Urinary bladder (tissue), 3 donors: ENCODE measurements at regions not wholly inside any gene's neighbourhood (a gene's known extent, or its start where the extent isn't known, plus 50 kb on each side); places are given as distances from the start of the nearest gene placed in this dataset.
"Not testable (repeated sequence)": the region's sequence is repeated elsewhere in the genome, so short reads cannot be mapped to it uniquely, and the experiment has no call there.

Source experiments
- DNase-seq: peaks from one replicate; pipeline ENCODE4 v3.0.0-alpha.2; 2015; ENCODE audit errors: extremely low spot score
- H3K27ac ChIP-seq: one replicate; pipeline ENCODE4 v1.5.1; 2013; ENCODE audit warnings: low read depth, mild to moderate bottlenecking, moderate library complexity
- H3K36me3 ChIP-seq: one replicate; pipeline ENCODE4 v1.6.1; 2013; ENCODE audit warnings: mild to moderate bottlenecking, moderate library complexity; ENCODE audit not compliant: insufficient read depth
- H3K4me1 ChIP-seq: one replicate; pipeline ENCODE4 v1.6.1; 2013; ENCODE audit warnings: mild to moderate bottlenecking, moderate library complexity; ENCODE audit not compliant: insufficient read depth
- H3K4me3 ChIP-seq: one replicate; pipeline ENCODE4 v1.5.1; 2013; ENCODE audit warnings: low read depth, low read length
- WGBS: extraction: QIAGEN DNeasy Blood & Tissue Kit; methylation state at CpG from one replicate; pipeline ENCODE4 v1.1.7; 2013; 5-methylcytosine and 5-hydroxymethylcytosine counted together
- donor health status: healthy with polysubstance abuse.
- donor health status: healthy.

- no peak overlapping the region for H3K4me3 ChIP-seq
These were observed 827.6 kb downstream of the C12orf50 start for GRCh38 chr12:87201598-87201997.

GRCh38 chr12:87200289-87200979, 828.8 kb downstream of the C12orf50 start:
- no peaks in the 10 kb centered on the region for H3K36me3 ChIP-seq
- no peaks in the 10 kb centered on the region for H3K4me1 ChIP-seq
- H3K4me3 ChIP-seq = no peak overlapping the region
- 72% methylated on average over 1 of the region's 1 CpG for WGBS
- DNase-seq = no peak
- H3K27ac ChIP-seq = no peak overlapping the region

More at GRCh38 chr12:87201598-87201997, 827.6 kb downstream of the C12orf50 start:
- no peak for DNase-seq
- Histone ChIP-seq H3K4me1 (no peaks in the 10 kb centered on the region), H3K27ac (no peak overlapping the region), H3K36me3 (no peaks in the 10 kb centered on the region)

- Histone ChIP-seq H3K36me3 (no peaks in the 10 kb centered on the region), H3K4me3 (no peak overlapping the region), H3K4me1 (no peaks in the 10 kb centered on the region), H3K27ac (no peak overlapping the region)
- whole genome bisulfite sequencing = 91% methylated on average over 1 of the region's 1 CpG
- no peak for DNase-seq
These were observed 831.0 kb downstream of the C12orf50 start for GRCh38 chr12:87198181-87198580.

GRCh38 chr12:87196321-87196720, 832.9 kb downstream of the C12orf50 start:
- WGBS = 45% methylated on average over 2 of the region's 2 CpGs
- Histone ChIP-seq H3K4me3 (no peak overlapping the region), H3K4me1 (no peaks in the 10 kb centered on the region), H3K36me3 (no peaks in the 10 kb centered on the region), H3K27ac (no peak overlapping the region)
- DNase-seq = no peak

- not testable (repeated sequence) for H3K4me1 ChIP-seq, H3K36me3 ChIP-seq, DNase-seq, H3K27ac ChIP-seq, H3K4me3 ChIP-seq
These were observed 834.8 kb downstream of the C12orf50 start for GRCh38 chr12:87194389-87194788.

- H3K4me1 ChIP-seq = no peaks in the 10 kb centered on the region
- H3K36me3 ChIP-seq = no peaks in the 10 kb centered on the region
- H3K27ac ChIP-seq = no peak overlapping the region
- no peak overlapping the region for H3K4me3 ChIP-seq
- no peak for DNase-seq
- 88% methylated on average over 5 of the region's 5 CpGs for WGBS
These were observed 843.8 kb downstream of the C12orf50 start for GRCh38 chr12:87185367-87185766.

- 89% methylated on average over 5 of the region's 5 CpGs for WGBS
- no peak overlapping the region for H3K27ac ChIP-seq
- no peak overlapping the region for H3K4me3 ChIP-seq
- no peaks in the 10 kb centered on the region for H3K4me1 ChIP-seq
- H3K36me3 ChIP-seq = no peaks in the 10 kb centered on the region
- no peak for DNase-seq
These were observed 846.4 kb downstream of the C12orf50 start for GRCh38 chr12:87182696-87183233.

DNA sequence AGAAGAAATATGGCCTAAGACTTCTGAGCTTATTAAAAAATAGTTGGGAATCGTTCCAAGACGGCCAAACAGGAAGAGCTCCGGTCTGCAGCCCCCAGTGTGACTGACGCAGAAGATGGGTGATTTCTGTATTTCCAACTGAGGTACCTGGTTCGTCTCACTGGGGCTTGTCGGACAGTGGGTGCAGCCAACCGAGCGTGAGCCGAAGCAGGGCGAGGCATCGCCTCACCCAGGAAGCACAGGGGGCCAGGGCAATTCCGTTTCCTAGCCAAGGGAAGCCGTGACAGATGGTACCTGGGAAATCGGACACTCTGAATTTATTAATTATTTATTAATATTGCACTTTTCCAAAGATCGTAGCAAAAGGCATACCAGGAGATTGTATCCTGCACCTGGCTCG, 857.8 kb downstream of the C12orf50 start:
- WGBS = 96% methylated on average over 16 of the region's 16 CpGs
- Histone ChIP-seq H3K4me3 (no peak overlapping the region), H3K27ac (no peak overlapping the region), H3K36me3 (no peaks in the 10 kb centered on the region), H3K4me1 (no peaks in the 10 kb centered on the region)
- DNase-seq = no peak

DNA sequence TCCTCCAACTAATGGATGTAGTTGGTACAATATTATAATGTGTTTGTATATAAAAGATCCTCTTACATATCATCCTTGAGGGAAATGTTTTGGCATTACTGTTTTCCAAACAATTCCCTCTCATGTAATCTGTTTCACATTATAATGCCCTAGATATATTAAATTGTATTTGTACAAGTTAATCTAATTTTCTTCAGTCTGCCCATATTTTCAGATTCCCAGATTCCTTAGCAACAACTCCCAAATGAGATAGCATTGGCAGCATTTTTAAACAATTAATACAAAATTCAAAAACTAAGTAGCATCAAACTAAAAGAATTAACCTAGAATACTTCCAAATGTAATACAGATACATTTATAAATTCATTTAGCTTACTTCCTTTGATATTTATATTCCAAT, 860.2 kb downstream of the C12orf50 start:
- no peak overlapping the region for H3K4me3 ChIP-seq
- no peaks in the 10 kb centered on the region for H3K36me3 ChIP-seq
- no peak for DNase-seq
- no peak overlapping the region for H3K27ac ChIP-seq
- no peaks in the 10 kb centered on the region for H3K4me1 ChIP-seq

- DNase-seq = no peak
- Histone ChIP-seq H3K4me1 (no peaks in the 10 kb centered on the region), H3K27ac (no peak overlapping the region), H3K36me3 (no peaks in the 10 kb centered on the region), H3K4me3 (no peak overlapping the region)
- WGBS = 93% methylated on average over 3 of the region's 3 CpGs
These were observed 863.3 kb downstream of the C12orf50 start for GRCh38 chr12:87165733-87166375.

DNA sequence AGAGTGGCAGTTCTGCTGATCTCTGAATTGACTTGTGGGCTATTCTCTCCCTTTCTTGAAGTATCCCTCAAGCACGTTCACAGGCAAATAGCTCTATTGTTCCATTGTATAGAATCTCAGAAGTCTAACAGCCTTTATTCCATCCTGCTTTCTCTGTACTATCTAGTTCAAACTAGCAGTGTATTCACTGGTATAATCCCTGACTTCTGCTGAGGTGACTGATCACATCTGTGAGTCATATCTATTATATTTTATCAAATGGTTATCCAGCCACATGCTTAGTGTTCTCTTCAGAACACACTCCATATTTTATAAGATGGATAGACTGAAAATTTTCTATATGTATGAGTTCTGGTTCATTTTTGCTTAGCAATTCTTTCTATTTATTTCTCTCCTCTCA, 866.1 kb downstream of the C12orf50 start:
- WGBS = 73% methylated on average over 1 of the region's 1 CpG
- no peak for DNase-seq
- Histone ChIP-seq H3K36me3 (no peaks in the 10 kb centered on the region), H3K4me3 (no peak overlapping the region), H3K4me1 (no peaks in the 10 kb centered on the region), H3K27ac (no peak overlapping the region)

DNA sequence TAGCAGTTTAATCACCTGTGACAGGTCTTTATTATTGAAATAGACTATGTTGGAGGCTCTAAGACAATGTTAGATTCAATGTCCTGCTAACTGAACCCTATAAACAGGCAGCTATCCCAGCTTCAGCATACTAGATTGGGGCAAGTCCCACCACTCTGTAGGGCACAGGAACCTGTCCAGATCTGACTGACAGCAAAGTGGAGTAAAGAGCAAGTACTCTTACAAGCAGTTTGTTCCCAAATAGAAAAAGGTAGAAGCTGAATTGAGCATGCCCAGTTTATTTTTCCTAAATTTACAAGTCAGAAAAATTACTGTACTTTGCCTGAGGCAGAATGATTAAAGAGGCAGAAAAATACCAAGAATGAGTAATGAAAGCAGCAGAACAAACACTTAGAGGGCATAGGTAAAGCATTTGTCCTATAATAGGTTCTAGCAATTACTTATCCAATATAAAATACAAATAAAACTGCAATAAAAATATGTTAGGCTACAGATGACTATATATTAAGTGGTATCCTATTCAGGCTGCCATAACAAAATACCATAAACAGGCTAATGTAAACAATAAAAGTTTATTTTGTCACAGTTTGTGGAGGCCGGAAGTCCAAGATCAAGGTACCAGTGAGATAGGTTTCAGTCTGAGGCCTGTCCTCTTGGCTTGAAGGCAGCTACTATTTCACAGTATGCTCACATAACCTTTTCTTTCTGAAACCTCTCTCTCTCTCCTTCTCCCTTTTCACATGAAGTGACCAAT, 868.2 kb downstream of the C12orf50 start:
- Histone ChIP-seq H3K36me3 (no peaks in the 10 kb centered on the region), H3K27ac (no peak overlapping the region), H3K4me3 (no peak overlapping the region), H3K4me1 (no peaks in the 10 kb centered on the region)
- 75% methylated on average over 1 of the region's 1 CpG for WGBS
- no peak for DNase-seq

- no peak overlapping the region for H3K4me3 ChIP-seq
- H3K4me1 ChIP-seq = no peaks in the 10 kb centered on the region
- no peaks in the 10 kb centered on the region for H3K36me3 ChIP-seq
- no peak overlapping the region for H3K27ac ChIP-seq
- WGBS = 69% methylated on average over 6 of the region's 6 CpGs
- DNase-seq = no peak
These were observed 871.4 kb downstream of the C12orf50 start for GRCh38 chr12:87157791-87158190.

DNA sequence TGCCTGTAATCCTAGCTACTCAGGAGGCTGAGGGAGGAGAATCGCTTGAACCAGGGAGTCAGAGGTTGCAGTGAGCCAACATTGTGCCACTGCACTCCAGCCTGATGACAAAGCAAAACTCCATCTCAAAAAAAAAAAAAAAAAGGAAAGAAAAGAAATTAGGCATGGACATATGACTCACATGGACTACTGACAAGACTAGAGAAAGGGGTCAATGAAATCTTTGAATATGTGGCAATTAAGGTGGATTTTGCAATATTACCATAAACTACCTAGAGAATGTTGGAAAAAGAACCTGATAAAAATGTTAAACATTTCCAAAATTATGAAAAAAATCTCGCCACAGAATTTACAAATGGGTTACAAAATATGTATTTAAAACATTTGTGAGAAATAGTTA, 873.6 kb downstream of the C12orf50 start:
- no peak for DNase-seq
- 90% methylated on average over 2 of the region's 2 CpGs for WGBS
- Histone ChIP-seq H3K27ac (no peak overlapping the region), H3K36me3 (no peaks in the 10 kb centered on the region), H3K4me3 (no peak overlapping the region), H3K4me1 (no peaks in the 10 kb centered on the region)
